NCI-H1694 (cell line): ENCODE measurements at regions not wholly inside any gene's neighbourhood (a gene's known extent, or its start where the extent isn't known, plus 50 kb on each side); places are given as distances from the start of the nearest gene placed in this dataset.

ENCODE experiments used
- DNase-seq: peaks from one replicate; lab custom pipeline; 2025; lab: John Stamatoyannopoulos, UW

DNA sequence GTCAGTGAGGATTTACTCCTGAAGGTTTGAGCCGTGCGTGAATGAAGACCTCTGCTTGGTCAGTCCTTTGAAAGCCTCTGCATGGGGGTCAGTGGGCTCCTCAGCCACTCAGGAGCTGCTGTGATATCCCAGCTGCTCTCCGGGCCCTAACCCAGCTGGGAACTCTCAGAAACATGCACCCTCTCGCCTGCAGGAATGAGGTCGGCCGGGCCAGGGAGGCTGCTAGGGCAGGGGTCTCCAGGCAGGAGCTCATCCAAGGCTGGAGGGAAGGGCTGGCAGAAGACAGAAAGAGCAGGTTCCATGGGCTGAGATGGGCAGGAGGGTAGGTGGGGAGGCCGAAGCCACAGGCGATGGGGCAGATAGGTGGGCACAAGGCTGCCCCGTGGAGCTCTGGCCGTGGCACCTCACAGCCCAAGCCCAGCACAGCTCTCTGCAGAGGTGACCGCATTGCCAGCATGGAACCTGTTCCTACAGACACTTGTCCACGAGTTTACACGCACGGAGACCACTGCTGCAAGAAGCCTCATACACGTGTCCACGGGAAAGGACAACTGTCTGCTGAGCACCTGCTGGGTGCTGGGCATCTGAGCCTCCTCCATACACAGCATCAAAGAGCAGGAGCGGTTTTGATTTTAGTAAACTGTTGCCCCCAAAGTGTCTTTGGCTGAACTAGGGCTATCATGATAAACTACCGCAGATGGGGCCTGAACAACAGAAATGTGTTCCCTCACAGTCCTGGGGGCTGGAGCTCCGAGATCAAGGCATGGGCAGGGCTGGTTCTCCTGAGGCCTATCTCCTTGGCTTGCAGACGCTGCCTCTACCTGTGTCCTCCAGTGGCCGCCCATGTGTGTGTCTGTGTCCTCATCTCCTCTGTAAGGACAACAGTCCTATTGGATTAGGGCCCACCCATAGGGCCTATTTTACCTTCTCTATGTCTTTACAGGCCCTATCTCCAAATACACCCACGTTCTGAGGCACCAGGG lies 85.2 kb upstream of the ADAMTS2 start:
- no peak for DNase-seq

DNA sequence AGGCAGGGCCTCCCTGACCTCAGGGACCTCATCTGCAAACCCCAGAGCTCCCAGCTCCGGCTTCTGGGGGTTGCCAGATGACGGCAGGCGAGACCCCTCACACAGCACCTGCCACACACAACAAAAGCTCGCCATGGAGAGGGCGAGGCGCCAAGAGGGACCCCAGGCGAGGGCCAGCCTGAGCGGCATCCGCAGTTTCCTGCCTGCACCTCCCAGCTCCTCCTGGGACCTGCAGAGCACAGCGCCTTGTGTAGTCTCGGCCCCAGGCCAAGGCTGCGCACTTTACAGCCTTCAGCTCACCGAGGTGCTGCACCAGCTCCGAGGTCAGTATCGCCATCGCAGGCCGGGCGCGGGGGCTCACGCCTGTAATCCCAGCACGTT lies 82.4 kb upstream of the ADAMTS2 start:
- no peak for DNase-seq

DNA sequence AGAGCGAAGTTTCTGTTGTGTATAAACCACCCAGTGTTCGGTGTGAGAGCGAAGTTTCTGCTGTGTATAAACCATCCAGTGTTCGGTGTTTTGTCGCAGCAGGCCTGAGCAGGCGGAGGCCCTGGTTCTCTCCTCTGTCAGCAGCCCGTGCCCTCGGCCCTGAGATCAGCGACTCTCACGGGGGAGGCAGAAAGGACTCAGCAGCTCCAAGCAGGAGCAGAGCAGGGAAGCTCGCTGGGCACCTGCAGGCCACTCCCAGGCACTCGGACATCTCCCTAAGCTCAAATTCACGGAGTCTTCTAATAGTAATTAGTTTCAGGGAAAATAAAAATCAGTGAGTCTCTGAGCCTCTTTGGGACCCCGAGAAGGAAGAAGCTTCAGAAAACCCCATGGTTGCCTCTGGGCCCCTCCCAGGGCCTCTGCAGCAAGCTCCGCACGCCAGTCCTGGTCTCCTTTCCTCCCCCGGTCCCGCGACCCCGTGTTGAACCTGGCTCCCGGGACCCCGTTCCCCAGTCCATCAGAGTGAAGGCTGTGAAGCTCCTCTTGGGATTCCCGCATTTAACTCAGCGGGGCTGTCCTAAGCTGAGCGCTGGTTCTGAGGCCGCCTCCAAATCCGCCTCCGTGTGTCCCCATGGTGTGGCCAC lies 81.9 kb upstream of the ADAMTS2 start:
- no peak for DNase-seq

GRCh38 chr5:179422908-179423481 lies 77.7 kb upstream of the ADAMTS2 start:
- no peak for DNase-seq

GRCh38 chr5:179422213-179422855 lies 77.1 kb upstream of the ADAMTS2 start:
- peak; percentile 49 for DNase-seq

DNA sequence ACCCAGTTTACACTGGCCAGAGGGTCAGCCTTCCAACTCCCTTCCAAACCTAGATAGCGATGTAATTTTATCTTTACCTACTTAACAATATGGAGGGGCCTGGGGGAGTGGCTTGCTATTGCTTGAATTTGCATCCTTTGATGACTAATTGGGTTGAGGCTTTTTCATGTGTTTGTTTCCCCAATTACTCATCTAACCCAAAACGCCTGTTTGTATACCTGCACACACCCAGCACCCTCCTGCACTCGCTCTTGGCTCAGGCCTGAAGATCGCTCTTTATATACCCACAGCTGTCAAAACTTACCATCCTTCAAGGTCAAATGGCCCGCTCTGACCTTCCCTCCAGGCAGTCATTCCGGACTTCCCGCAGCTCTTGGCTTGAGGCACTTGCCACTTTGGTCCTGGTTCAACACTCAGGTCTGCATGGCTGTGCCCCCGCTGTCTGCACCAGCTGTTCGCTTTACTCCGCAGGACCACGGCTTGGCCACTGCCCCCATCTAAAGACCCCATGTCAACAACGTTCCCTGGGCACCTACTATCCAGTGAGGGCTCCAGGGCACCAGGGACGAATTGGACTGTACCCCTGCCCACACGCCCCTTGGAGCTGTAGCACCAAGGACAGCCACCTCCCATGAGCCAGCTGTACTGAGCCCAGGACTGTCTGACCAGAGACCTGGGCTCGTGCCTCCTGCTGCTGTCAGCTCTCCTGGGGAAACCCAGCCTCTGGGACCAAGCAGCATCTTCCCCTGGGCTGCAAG lies 76.1 kb upstream of the ADAMTS2 start:
- DNase-seq: no peak

DNA sequence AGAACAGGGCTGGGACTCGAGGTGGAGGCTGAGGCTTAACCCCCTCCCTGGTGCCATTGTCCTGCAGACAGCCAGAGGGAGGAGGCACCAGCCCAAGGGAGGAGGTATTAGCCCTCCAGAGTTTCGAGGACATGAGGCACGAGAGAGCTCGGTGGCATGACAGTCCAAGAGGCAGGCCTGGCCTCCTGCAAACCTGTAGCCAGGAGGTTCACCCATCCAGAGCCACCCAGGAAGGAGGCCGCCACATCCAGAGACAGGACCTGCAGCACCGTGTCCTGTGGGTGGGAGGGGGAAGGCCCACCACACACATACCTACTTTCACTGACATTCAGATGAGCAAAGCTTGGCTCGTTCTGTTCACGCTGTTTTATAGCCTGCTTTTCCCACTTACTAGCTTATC lies 75.2 kb upstream of the ADAMTS2 start:
- no peak for DNase-seq

DNA sequence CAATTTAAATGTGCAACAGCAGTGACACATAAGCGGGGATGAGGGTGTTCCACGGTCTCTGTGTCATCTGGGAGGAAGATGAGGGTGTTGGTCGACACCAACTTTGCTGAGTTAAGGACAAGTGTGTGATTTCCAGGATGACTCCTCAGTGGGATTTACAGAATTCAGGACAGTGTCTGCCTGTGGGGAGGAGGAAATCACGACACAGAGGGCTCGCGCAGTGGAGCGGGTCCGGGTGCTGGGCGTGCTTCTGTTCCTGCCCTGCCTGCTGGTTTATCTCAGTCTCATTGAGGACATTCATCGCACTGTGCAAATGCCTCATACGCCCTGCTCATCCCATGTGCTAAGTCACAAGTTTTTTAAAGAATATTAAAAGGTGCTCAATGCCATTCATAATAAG lies 73.7 kb upstream of the ADAMTS2 start:
- DNase-seq: no peak

DNA sequence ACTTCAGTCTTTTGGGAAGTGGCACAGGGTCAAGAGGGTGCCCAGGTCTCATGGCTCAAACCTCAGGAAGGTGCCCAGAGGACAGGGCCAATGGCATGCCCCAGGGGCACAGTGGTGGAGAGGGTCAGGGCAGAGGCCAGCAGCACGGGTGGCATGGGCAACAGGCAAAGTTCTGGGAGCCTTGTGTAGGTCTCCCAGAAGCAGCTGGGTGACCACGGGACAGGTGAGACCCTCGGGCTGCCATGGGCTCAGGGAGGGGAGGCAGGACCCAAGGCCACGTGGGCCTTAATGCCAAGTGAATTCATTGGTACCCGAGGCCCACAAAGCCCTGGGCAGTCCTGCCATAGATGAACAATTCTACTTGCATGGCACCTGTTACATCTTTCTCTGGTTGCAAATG lies 72.4 kb upstream of the ADAMTS2 start:
- DNase-seq: no peak

GRCh38 chr5:179417016-179417415 lies 71.8 kb upstream of the ADAMTS2 start:
- DNase-seq: no peak

DNA sequence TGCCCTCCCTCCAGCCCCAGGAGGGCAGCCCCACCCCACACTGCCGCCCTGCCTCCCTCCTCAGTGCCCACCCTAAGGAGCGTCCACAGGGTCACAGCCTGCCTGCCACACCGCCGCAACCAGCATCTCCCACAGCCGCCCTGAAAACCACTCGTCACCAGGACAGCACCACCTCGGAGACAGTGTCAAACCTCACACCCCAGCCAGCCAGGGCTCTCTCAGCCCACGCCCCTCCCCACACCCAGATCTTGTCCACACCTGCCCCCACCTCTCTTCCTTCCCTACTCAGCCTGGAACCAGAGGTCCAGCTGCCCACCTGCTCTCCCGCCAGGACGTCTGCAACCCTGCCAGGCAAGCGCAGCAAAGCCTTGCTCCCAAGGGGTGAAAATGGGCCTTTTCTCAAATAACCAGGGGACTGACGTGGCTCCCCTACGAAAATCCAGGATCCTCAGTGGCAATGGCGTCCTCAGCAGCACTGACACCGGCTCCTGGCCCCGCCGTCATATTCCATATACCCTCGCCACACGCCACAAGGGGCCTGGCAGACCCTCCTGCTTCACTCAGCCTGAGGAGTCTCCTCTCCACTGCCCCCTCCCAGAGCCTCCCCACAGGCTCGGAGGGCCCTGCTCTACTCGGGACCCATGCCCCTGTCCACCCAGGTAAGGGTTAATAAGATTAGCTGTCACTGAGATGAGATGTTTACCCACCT lies 71.0 kb upstream of the ADAMTS2 start:
- DNase-seq: no peak

DNA sequence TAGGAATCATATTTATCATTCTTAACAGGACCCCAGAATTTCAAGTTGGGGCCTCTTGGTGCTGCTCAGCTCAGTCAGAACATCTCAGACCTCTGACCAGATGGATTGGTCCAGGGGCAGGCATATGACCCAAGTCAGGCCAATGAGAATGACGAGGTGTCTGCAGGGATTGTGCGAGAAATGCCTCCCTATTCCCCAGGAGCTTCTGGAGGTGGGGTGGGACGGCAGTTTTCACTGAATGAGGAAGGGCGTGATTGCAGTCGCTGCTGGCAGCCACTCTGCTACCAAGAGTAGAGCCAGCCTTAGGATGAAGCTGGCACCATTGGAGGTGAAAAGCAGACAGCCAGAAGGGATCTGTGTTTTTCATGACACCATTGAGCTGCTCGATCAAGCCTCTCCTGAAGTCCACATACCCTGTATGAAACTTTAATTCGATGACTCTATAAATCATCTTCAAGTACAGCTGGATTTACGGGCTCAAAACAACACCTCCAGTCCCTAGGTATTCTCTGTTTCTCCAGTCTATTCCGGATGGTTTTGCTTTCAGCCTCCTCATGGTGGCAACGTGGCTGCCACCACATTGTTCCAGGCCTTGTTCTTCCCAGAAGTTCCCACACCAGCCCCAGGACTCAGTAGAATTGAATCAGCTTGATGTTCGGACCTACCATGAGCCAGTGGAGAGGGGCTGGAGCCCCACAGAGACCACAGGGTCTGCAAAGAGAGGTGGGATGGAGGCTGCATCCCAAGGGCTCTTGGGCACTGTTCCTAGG lies 70.2 kb upstream of the ADAMTS2 start:
- DNase-seq: no peak

DNA sequence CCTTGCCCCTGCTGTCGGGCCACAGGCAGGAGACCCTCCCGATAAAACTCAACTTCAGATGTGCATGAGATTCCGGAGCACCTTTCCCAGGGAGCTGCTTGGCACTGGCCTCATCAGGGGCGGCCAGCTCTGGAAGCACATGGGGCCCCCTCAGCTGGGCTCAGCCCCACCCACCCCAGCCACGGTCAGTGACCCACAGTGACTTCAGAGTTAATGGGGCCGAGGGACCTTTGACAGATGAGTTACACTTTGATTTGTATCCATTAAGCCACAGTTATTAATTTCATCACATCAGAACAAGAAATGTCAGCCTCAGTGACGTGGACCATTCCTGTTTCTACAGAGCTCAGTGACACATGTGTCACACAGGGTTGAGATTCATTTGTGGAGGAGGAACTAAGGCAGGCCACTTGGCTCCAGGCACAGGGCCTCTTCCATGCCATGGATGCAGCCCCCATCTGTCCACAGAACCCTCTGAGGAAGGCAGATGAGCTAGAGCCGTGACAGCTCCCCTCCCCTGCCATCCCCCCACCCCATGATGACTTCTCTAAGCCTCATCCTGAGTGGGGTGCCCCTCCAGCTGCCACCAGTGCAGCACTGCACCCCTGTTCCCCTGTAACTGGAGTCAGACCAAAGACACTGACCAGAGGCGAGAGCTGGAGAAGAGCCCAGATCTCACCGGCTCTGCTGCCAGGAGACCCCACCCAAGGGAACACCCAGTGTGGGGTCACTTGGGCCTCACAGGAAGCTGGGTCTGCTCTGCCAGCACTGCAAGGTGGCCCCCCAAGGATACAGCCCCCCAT lies 69.4 kb upstream of the ADAMTS2 start:
- no peak for DNase-seq

DNA sequence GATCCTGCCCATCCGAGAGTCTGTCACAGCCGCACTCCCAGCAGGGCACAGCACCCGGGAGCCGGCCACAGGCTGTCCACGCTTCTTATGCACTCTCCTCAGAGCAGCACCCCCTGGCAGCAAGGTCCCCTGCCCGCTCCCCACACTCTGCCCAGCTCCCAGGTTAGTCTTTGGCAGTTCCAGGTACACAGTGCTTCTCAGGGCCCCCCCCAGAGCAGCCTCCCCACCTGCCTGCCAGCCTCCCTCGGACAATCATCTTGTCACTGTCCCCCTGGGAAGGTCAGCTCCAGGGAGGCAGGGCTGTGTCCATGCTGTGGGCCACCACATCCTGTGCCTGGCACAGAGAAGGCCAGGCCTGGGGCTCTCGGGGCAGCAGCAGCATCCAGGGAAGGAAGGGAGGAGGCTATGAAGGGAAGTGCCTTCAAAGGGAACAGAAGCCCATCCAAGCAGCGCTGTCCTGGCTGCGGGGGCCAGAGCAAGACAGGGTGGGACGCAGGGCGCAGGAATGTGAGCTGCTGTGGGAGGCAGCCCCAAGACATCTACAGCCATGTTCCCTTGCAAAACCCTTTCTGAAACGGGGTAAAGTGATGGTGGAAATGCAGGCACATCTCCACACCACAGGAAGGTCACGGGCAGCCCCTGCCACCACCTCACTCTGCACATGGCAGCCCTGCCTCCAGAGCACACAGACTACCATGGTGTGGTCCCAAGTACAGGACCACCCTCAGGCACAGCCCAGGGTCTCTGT lies 68.6 kb upstream of the ADAMTS2 start:
- DNase-seq: no peak

- no peak for DNase-seq
These were observed 67.9 kb upstream of the ADAMTS2 start for GRCh38 chr5:179413086-179413690.

GRCh38 chr5:179411161-179411841 lies 66.0 kb upstream of the ADAMTS2 start:
- DNase-seq: no peak

GRCh38 chr5:179410291-179411160 lies 65.3 kb upstream of the ADAMTS2 start:
- no peak for DNase-seq
